Prostate gland (tissue), 2 donors: ENCODE measurements at regions not wholly inside any gene's neighbourhood (a gene's known extent, or its start where the extent isn't known, plus 50 kb on each side); places are given as distances from the start of the nearest gene placed in this dataset.

Experiments
- DNase-seq: peaks from one replicate; pipeline ENCODE4 v3.0.0-alpha.2; 2019; ENCODE audit warnings: low spot score
- H3K27ac ChIP-seq, 2 donors: fragments of 200-600 bp; sonication (generic); 2 replicates each; pipeline ENCODE4 v1.5.1; 2017 to 2019
- H3K27me3 ChIP-seq: fragments of 200-600 bp; sonication (generic); replicated peaks from 2 replicates; pipeline ENCODE4 v1.5.1; 2019; ENCODE audit not compliant: insufficient read depth
- H3K36me3 ChIP-seq, 2 donors: fragments of 200-600 bp; sonication (generic); 1 replicate in 1 of 2; 2 replicates in 1 of 2; pipeline versions ENCODE4 v1.5.1 to v1.8.1; 2017 to 2019
- H3K4me1 ChIP-seq: fragments of 200-600 bp; sonication (generic); replicated peaks from 2 replicates; pipeline ENCODE4 v1.5.1; 2019
- H3K4me3 ChIP-seq, 2 donors: fragments of 200-600 bp; sonication (generic); 2 replicates each; pipeline ENCODE4 v1.5.1; 2017 to 2019
- H3K9me3 ChIP-seq: fragments of 200-600 bp; sonication (generic); 2 replicates; pipeline ENCODE4 v1.5.1; 2017
- POLR2A ChIP-seq: fragments of 450-650 bp; IDR thresholded peaks from one replicate; pipeline ENCODE4 v1.6.1; 2016; ENCODE audit warnings: antibody characterized with exemption, mild to moderate bottlenecking
- POLR2AphosphoS5 ChIP-seq: sonication (generic); formaldehyde crosslinking; IDR thresholded peaks from one replicate; pipeline ENCODE4 v1.6.1; 2017; ENCODE audit warnings: antibody characterized with exemption
- WGBS: methylation state at CpG from one replicate; pipeline ENCODE4 v1.1.5; 2018; 5-methylcytosine and 5-hydroxymethylcytosine counted together
- intact Hi-C: fragments of 100-400 bp; cut with DNase I; formaldehyde crosslinking; loops from one replicate; pipeline ENCODE4 v1.14.2; 2022
- TF ChIP-seq, protein P1 (sequence below), 4 experiments: fragments of 200-600 bp in 2 of 4; fragments of 450-650 bp in 2 of 4; sonication (generic) in 2 of 4; IDR thresholded peaks; 1 replicate in 3 of 4; 2 replicates in 1 of 4; pipeline ENCODE4 v1.5.1; 2016 to 2019; ENCODE audit warnings: antibody characterized with exemption in 4 of 4, mild to moderate bottlenecking in 2 of 4, moderate library complexity in 2 of 4

DNA sequence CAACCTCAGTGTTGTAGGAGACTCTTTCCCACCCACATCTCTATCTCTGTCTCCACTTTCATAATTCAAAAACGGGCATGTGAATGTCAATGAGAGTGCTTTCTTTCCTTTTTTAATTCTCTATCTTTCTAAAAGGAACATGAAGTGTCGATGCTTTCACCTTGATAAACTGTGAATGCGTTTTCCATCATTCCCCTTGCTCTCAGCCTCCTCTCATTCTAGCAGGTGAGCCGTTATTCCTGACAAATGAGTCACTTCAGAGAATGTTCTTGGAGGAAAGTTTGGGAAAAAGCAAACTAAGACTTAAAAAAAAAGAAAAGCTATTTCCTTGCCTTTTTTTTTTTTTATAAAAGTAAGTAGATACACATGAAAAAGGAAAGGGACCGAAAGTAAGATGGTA, 226.0 kb upstream of the C1orf87 start:
- Histone ChIP-seq H3K4me1 (no peaks in the 10 kb centered on the region), H3K27me3 (no peaks in the 10 kb centered on the region), H3K9me3 (no peaks in the 10 kb centered on the region), H3K4me3 (no peak overlapping the region), H3K36me3 (no peaks in the 10 kb centered on the region), H3K27ac (no peak overlapping the region)
- intact Hi-C loops, result no loop called here
- 87% methylated on average over 5 of the region's 5 CpGs for WGBS
- DNase-seq, result no peak
- no peak for TF ChIP-seq POLR2AphosphoS5
- TF ChIP-seq, protein P1, sequence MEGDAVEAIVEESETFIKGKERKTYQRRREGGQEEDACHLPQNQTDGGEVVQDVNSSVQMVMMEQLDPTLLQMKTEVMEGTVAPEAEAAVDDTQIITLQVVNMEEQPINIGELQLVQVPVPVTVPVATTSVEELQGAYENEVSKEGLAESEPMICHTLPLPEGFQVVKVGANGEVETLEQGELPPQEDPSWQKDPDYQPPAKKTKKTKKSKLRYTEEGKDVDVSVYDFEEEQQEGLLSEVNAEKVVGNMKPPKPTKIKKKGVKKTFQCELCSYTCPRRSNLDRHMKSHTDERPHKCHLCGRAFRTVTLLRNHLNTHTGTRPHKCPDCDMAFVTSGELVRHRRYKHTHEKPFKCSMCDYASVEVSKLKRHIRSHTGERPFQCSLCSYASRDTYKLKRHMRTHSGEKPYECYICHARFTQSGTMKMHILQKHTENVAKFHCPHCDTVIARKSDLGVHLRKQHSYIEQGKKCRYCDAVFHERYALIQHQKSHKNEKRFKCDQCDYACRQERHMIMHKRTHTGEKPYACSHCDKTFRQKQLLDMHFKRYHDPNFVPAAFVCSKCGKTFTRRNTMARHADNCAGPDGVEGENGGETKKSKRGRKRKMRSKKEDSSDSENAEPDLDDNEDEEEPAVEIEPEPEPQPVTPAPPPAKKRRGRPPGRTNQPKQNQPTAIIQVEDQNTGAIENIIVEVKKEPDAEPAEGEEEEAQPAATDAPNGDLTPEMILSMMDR (IDR thresholded peaks at IDR 0.05), result no peak
- TF ChIP-seq POLR2A, result no peak

DNA sequence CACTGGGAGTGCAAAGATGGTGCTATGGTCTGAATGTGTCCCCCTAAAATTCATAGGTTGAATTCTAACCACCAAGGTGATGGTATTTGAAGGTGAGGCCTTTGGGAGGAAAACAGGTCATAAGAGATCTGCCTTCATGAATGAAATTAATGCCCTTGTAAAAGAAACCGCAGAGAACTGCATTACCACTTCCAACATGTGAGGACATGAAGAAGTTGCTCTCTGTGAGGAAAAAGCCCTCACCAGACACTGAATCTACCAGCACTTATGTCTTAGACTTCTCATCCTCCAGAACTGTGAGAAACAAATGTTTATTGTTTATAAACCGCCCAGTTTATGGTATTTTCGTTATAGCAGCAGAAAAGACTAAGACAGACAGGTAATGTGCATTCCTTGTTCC, 224.7 kb upstream of the C1orf87 start:
- H3K36me3 ChIP-seq, result no peaks in the 10 kb centered on the region
- 72% methylated on average over 3 of the region's 3 CpGs for WGBS
- H3K4me1 ChIP-seq, result no peaks in the 10 kb centered on the region
- no peaks in the 10 kb centered on the region for H3K9me3 ChIP-seq
- DNase-seq, result no peak
- no peaks in the 10 kb centered on the region for H3K27me3 ChIP-seq
- no peak for TF ChIP-seq POLR2A
- no peak for TF ChIP-seq POLR2AphosphoS5
- TF ChIP-seq, protein P1 (IDR thresholded peaks at IDR 0.05), result no peak
- H3K27ac ChIP-seq, result no peak overlapping the region
- intact Hi-C loops, result no loop called here
- no peak overlapping the region for H3K4me3 ChIP-seq

DNA sequence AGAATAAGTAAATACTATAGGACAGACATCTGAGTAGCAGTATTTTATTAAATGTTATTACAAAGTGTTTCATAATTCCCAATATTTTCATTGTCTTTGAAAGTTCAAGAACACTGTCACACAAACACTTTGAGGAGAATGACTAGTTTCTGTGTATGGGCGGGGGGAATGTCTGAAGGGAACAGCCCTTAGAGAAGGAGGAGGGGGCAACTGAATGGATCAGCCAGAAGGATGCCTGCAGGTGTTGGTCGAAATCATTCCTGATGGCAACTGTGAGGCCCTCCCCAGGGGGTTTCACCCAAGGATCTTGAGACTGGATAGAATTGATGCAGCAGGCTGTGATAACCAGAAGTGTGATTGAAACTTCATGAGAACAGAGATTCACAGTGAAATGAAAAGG, 223.2 kb upstream of the C1orf87 start:
- Histone ChIP-seq H3K4me1 (no peaks in the 10 kb centered on the region), H3K27ac (no peak overlapping the region), H3K36me3 (no peaks in the 10 kb centered on the region), H3K4me3 (no peak overlapping the region), H3K27me3 (no peaks in the 10 kb centered on the region), H3K9me3 (no peaks in the 10 kb centered on the region)
- no peak for TF ChIP-seq POLR2AphosphoS5
- no peak for TF ChIP-seq POLR2A
- TF ChIP-seq, protein P1 (IDR thresholded peaks at IDR 0.05), result no peak
- intact Hi-C loops, result no loop called here
- WGBS, result 89% methylated on average over 2 of the region's 2 CpGs
- DNase-seq, result no peak

DNA sequence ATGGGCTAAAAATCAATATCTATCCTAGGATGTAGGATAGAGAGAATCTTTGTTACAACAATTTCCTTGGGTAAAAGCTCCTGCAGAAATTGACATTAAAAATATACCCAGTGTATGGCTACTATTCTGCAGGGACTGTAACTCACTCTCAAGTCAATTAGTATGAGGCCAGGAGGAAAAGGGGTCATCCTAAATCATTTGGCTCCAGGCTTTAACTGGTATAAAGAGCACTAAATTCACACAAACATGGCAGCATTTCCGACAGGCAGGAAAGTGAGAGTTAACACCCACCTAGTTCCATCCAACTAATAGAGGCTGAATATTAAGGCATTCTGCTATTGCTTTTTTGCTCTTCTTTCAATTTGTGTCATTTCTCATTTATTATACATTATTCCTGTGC, 218.6 kb upstream of the C1orf87 start:
- Histone ChIP-seq H3K4me3 (no peak overlapping the region), H3K9me3 (no peaks in the 10 kb centered on the region), H3K4me1 (no peaks in the 10 kb centered on the region), H3K27me3 (no peaks in the 10 kb centered on the region), H3K36me3 (no peaks in the 10 kb centered on the region), H3K27ac (no peak overlapping the region)
- no peak for TF ChIP-seq POLR2A
- TF ChIP-seq, protein P1 (IDR thresholded peaks at IDR 0.05), result no peak
- TF ChIP-seq POLR2AphosphoS5, result no peak
- DNase-seq, result no peak
- 76% methylated on average over 1 of the region's 1 CpG for WGBS
- intact Hi-C loops, result no loop called here

DNA sequence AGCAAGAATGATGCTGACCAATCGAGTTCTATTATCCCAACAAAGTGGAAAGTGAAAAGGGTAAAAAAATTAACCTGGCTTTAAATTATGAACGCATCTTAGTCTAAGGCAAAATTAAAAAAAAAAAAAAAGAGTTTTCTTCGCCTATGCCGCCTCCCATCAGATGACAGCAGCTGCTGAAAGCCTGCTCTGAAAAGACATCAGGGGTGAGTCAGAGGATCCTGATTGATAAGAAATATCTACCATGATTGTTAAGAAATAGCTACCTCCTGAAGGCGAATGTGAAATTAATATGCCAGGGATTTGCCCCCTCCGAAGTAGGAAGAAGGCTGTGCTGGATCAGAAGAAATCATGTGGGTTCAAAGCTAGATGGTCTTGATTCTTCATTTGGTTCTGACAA, 216.8 kb upstream of the C1orf87 start:
- no peaks in the 10 kb centered on the region for H3K4me1 ChIP-seq
- H3K27me3 ChIP-seq, result no peaks in the 10 kb centered on the region
- H3K27ac ChIP-seq, result no peak overlapping the region
- no peak for TF ChIP-seq POLR2A
- no peak for TF ChIP-seq POLR2AphosphoS5
- TF ChIP-seq, protein P1 (IDR thresholded peaks at IDR 0.05), result no peak
- no peaks in the 10 kb centered on the region for H3K36me3 ChIP-seq
- no peak for DNase-seq
- H3K9me3 ChIP-seq, result no peaks in the 10 kb centered on the region
- intact Hi-C loops, result no loop called here
- H3K4me3 ChIP-seq, result no peak overlapping the region
- 93% methylated on average over 6 of the region's 6 CpGs for WGBS
